HG02973 (cell line): ENCODE measurements at regions not wholly inside any gene's neighbourhood (a gene's known extent, or its start where the extent isn't known, plus 50 kb on each side); places are given as distances from the start of the nearest gene placed in this dataset.
"Not testable (repeated sequence)": the region's sequence is repeated elsewhere in the genome, so short reads cannot be mapped to it uniquely, and the experiment has no call there.

Experiments used
- ATAC-seq: cut with Tn5 transposase; IDR thresholded peaks from one replicate; pipeline ENCODE4 v1.9.1; 2021; ENCODE audit warnings: moderate library complexity; ENCODE audit not compliant: unreplicated experiment

DNA sequence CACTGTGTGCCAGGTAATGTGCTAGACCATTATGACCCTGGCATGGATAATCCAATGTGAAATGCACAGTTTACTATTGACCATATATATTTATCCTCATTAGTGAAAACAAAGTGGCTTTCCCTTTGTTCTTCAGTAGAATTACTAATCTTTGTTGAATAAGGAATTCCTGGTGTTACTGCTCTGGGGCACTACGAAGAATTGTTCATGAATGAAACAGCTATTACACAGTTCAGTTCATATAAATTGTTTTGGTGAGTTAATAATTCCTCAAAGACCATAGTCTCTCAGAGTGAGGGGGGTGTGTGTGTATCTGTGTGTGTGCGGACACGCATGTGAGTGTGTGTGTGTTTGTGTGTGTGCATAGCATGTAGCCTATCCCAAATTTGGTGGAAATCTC lies 668.0 kb upstream of the MBL2 start:
- ATAC-seq = no peak

GRCh38 chr10:53439075-53439474 lies 666.5 kb upstream of the MBL2 start:
- not testable (repeated sequence) for ATAC-seq

GRCh38 chr10:53434413-53434812 lies 661.8 kb upstream of the MBL2 start:
- ATAC-seq = no peak

DNA sequence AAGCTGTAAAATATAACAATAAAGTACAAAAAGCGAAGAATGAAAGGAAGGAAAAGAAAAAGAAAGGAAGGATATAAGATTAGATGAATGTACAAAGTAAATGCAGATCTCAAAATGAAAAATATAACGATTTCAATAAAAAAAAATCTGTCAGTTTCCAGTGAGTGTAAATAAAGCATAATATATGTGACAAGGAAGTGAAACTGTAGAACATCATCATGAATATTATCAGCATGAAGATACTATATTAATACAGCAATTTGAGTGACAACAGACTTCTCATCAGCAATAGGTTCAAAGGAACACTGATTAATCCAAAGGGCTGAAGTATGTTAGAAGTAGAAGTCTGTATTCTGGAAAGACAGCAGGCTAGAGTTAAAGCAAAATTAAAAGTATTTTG lies 659.5 kb upstream of the MBL2 start:
- ATAC-seq = no peak

DNA sequence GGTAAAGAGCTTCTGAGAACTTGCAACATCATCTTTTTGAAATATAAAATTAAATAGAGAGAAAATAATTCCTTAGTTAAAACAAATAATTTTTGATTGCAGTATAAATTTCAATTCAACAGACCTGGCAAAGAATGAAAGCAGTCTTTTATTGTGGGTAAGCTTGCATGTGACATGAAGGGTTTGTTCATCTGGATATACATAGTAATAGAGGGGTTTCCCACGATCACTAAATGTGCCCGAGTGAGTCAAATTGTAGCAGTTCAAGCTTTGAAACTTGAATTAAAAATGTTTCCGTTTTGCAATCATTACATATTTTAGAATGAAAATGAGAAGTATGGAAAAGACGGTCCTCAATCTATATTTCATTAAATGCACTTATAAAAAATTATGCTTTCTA lies 658.4 kb upstream of the MBL2 start:
- ATAC-seq = no peak

DNA sequence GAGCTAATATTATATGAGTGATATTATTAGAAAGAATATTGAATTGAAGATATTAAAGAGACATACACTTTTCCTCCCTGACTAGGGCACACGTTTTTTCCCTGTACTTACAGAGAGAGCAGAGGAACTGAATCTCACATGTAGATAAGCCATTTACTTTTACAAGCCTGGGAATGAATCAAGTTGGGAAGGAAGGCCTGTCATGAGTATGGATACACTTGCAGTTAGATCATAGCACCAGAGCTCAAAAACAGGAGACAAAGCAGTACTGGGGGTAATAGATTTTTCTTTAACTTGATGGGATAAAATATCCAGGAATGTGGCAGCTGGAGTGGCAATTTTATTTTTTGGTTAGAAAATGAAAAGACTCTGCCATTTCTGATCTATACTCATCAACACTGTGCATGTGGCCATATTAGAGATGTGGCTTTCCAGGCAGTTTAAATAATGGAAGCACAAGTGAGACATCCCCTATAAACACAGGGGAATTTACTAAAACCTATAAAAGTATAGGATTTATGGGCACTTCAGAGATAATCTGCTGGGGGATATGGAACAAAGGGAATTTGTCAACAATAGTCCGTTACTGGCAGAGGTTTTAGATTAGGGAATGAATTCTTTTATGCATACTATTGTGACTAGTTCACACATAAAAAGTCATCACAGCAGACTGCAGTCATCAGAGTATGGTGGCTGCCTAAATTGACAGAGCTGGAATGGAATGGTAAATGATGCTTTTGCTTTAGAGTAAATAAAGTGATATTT lies 657.7 kb upstream of the MBL2 start:
- ATAC-seq = no peak

DNA sequence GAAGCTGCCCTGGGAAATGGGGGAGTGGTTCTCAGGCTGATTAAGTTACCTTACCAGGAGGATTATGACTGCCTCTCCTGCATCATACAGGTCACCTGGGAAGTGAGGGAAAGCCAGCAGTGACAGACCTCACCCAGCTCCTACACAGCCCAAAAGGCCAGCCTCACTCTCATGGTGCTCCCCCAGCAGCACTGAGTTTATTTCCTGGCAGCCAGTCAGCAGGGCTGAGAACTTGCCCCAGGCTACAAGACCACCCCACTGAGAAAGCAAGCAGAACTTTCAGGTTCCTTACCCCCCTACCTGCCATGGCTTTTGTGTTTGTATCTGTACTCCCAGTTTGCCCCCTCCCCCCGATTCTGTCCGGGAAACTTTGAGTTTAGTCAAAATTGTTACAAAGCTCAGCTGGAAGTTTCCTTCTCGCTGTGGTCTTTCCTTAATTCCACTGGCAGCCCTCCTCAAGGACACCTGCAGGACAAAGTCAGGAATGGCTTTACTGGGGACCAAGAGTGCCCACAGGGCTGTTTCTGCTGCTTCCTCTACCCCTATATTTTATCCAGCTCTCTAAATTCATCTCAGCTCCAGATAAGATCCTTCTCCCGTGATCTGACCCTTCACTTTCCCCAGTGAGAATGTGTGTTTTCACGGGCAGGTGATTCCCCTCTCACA lies 649.8 kb upstream of the MBL2 start:
- ATAC-seq = no peak

- ATAC-seq = no peak
Observed at GRCh38 chr10:53412651-53413050, 640.1 kb upstream of the MBL2 start.

DNA sequence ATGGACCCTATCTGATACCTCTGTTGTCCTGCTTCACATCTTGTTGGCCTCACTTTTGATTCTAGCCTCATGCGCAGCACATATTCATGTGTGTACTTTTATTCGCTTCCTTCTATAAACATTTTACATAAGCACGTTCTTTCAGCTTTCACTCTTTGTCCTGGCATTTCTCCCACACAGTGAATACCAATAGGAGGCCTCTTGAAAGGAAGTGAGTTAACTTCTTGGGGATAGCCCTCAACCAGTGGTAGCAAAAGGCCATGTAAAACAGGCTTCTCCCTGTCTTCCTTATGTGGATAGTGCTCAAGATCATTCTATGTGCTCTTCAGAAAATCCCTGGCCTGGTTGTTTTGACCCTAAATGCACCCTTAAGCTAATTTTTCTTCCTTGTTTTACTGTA lies 633.9 kb upstream of the MBL2 start:
- ATAC-seq = no peak

- ATAC-seq = no peak
Observed at GRCh38 chr10:53403688-53404087, 631.1 kb upstream of the MBL2 start.

DNA sequence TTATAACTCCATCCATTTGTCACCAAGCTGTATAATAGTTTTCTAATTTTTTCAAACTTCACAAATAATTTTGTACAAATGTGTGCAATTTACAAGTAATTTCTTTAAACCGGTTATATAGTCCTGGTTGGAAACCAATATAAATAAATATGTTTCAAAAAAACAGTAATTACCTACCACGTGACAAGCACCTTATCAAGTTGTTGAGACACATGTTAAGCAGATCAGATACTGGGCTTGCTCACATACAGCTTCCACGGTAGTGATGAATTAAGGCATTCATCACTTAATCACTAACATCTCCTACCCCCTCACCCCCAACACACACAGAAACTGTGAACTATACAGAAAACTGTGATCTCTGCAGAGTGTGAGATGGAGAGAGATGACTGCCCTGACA lies 630.0 kb upstream of the MBL2 start:
- ATAC-seq = no peak

- no peak for ATAC-seq
Observed at GRCh38 chr10:53401536-53401935, 629.0 kb upstream of the MBL2 start.

GRCh38 chr10:53396876-53397275 lies 624.3 kb upstream of the MBL2 start:
- ATAC-seq = no peak

DNA sequence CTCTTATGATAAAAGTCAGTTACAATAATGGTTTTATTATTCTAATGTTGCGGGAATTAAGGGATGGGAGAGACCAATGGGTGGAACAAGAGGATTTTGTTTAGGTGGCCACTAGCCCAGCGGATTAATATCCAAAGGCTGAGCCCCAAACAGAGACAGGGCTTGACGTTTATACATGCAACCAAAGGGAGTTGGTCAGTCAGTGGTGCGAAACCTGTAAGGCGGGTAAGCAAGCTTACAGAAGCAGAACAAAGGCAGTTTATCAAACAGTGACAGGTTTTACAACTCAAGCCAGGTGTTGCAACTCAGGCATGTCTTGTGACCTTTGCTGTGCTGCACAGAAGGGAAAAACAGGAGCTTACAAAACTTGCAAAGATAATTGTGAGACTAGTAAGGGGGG lies 622.9 kb upstream of the MBL2 start:
- ATAC-seq = no peak

DNA sequence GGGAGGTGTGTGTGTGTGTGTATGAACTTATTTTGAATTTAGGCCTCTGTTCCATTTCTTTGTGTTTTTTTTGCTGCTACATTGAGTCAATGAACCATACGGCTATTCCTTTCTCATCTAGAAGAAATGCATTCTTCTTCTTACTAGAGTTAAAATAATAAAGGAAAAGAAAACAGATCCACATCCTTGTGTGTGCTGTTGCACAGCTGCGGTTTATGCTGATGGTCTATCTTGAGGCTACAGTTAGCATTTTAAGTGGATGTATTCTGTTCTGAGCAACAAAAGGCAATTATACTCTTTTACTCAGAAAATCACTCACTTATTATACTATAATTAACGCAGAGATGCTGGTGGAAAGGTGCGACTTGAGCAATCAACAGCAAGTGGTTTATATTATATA lies 615.0 kb upstream of the MBL2 start:
- no peak for ATAC-seq

DNA sequence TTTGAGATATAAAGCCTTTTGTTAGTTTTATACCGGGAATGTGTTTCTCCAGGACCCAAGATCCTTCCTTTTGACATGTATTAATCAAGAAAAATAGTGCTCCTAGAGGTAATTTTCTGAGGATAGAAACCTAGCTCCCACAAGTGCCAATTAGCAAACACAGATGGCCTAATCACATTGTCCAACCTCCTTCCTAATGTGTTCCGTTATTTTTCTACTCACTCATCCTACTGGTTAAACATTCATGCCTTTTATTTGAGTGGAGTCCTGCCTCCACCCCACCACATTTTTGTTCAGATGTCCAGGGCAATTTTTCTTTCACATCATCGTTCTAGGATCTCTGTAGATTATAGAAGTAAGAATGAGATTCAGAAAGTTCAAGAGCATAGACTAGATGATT lies 610.0 kb upstream of the MBL2 start:
- ATAC-seq = no peak

- no peak for ATAC-seq
Observed at GRCh38 chr10:53379956-53380355, 607.4 kb upstream of the MBL2 start.

DNA sequence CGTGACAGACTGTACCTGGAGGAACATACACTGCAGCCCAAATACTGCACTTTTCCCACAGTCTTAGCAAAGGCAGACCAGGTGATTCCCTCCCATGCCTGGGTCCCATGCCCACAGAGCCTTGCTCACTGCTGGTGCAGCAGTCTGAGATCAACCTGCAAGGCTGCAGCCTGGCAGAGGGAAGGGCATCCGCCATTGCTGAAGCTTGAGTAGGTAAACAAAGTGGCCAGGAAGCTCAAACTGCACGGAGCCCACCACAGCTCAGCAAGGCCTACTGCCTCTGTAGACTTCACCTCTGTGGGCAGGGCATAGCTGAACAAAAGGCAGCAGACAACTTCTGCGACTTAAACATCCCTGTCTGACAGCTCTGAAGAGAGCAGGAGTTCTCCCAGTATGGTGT lies 597.8 kb upstream of the MBL2 start:
- ATAC-seq = no peak

GRCh38 chr10:53361936-53362335 lies 589.4 kb upstream of the MBL2 start:
- ATAC-seq = no peak

DNA sequence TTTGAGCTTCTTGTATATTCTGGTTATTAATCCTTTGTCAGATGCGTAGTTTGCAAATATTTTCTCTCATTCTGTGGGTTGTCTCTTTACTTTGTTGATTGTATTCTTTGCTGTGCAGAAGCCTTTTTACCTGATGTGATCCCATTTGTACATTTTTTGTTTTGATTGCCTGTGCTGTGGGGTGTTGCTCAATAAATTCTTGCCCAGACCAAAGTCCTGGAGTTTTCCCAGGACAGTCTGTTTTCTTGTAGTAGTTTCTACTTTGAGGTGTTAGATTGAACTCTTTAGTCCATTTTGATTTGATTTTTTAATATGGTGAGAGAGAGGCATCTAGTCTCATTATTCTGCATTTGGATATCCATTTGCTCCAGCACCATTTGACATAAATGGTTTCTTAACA lies 588.7 kb upstream of the MBL2 start:
- no peak for ATAC-seq

DNA sequence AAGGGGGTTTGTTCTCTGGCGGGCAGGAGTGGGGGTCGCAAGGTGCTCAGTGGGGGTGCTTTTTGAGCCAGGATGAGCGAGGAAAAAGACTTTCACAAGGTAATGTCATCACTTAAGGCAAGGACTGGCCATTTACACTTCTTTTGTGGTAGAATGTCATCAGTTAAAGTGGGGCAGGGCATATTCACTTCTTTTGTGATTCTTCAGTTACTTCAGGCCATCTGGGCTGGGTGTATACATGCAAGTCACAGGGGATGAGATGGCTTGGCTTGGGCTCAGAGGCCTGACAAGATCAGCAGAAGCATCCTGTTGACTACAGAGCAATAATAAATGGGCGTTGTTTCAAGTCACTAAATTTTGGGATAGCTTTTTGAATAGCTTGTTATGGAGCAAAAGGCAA lies 586.4 kb upstream of the MBL2 start:
- not testable (repeated sequence) for ATAC-seq

DNA sequence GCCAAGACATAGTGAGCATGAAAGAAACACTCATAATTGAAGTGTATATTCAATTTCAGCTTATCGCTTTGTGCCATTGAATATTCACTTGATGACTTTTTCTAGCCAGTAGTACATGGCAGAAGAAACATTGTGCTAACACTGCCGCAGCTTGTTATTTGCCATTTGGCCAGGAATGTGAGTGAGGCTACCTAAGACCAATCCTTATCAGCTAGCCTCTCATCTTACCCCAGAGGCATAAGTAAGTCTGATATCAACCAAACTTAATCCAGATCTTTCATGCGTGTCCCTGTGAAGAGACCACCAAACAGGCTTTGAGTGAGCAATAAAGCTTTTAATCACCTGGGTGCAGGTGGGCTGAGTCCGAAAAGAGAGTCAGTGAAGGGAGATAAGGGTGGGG lies 586.0 kb upstream of the MBL2 start:
- no peak for ATAC-seq

GRCh38 chr10:53357587-53357986 lies 585.0 kb upstream of the MBL2 start:
- ATAC-seq = no peak
